Panc1 (cell line): ENCODE measurements at regions not wholly inside any gene's neighbourhood (a gene's known extent, or its start where the extent isn't known, plus 50 kb on each side); places are given as distances from the start of the nearest gene placed in this dataset.

Experiments used
- POLR2AphosphoS5 ChIP-seq: IDR thresholded peaks from 2 replicates; pipeline ENCODE4 v1.6.1; 2012; ENCODE audit warnings: mild to moderate bottlenecking, low read depth, low read length, moderate library complexity
- TCF7L2 ChIP-seq: IDR thresholded peaks from 2 replicates; pipeline ENCODE4 v1.6.1; 2011; ENCODE audit warnings: mild to moderate bottlenecking, low read depth, low read length, inconsistent platforms
- TF ChIP-seq, protein P1 (sequence below): fragments of 450-650 bp; IDR thresholded peaks from 2 replicates; pipeline ENCODE4 v1.5.1; 2017; ENCODE audit warnings: mild to moderate bottlenecking
- TF ChIP-seq, protein P2 (sequence below), 2 experiments: IDR thresholded peaks; 2 replicates each; pipeline ENCODE4 v1.6.1; 2011 to 2012; ENCODE audit warnings: low read depth in 2 of 2, control low read depth in 1 of 2, low read length in 1 of 2, mild to moderate bottlenecking in 1 of 2, moderate library complexity in 1 of 2; ENCODE audit not compliant: insufficient read depth in 1 of 2

DNA sequence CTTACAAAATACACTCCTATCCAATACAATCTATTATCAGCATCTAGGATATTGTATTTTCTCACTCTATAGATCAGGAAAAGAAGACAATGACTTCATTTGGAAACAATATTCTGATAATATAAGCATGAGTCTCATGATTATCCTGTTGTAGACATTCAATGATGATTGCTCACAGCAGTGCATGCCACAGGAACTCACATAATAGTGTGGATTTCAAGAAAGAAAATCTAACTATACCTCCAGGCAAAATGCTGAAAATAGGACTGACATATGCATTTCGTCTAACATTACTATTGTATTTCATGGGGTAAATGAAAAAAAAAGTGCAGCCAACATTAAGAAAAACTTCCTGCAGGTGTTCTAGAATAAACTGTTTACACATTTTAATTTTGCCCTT, 122.6 kb downstream of the POSTN start:
- TF ChIP-seq, protein P1, sequence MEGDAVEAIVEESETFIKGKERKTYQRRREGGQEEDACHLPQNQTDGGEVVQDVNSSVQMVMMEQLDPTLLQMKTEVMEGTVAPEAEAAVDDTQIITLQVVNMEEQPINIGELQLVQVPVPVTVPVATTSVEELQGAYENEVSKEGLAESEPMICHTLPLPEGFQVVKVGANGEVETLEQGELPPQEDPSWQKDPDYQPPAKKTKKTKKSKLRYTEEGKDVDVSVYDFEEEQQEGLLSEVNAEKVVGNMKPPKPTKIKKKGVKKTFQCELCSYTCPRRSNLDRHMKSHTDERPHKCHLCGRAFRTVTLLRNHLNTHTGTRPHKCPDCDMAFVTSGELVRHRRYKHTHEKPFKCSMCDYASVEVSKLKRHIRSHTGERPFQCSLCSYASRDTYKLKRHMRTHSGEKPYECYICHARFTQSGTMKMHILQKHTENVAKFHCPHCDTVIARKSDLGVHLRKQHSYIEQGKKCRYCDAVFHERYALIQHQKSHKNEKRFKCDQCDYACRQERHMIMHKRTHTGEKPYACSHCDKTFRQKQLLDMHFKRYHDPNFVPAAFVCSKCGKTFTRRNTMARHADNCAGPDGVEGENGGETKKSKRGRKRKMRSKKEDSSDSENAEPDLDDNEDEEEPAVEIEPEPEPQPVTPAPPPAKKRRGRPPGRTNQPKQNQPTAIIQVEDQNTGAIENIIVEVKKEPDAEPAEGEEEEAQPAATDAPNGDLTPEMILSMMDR: no peak
- TF ChIP-seq POLR2AphosphoS5: no peak
- no peak for TF ChIP-seq TCF7L2
- TF ChIP-seq, protein P2, sequence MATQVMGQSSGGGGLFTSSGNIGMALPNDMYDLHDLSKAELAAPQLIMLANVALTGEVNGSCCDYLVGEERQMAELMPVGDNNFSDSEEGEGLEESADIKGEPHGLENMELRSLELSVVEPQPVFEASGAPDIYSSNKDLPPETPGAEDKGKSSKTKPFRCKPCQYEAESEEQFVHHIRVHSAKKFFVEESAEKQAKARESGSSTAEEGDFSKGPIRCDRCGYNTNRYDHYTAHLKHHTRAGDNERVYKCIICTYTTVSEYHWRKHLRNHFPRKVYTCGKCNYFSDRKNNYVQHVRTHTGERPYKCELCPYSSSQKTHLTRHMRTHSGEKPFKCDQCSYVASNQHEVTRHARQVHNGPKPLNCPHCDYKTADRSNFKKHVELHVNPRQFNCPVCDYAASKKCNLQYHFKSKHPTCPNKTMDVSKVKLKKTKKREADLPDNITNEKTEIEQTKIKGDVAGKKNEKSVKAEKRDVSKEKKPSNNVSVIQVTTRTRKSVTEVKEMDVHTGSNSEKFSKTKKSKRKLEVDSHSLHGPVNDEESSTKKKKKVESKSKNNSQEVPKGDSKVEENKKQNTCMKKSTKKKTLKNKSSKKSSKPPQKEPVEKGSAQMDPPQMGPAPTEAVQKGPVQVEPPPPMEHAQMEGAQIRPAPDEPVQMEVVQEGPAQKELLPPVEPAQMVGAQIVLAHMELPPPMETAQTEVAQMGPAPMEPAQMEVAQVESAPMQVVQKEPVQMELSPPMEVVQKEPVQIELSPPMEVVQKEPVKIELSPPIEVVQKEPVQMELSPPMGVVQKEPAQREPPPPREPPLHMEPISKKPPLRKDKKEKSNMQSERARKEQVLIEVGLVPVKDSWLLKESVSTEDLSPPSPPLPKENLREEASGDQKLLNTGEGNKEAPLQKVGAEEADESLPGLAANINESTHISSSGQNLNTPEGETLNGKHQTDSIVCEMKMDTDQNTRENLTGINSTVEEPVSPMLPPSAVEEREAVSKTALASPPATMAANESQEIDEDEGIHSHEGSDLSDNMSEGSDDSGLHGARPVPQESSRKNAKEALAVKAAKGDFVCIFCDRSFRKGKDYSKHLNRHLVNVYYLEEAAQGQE (IDR thresholded peaks at IDR 0.05; ENCODE audit: insufficient read depth in 1 of 2, low read depth in 2 of 2, low read length in 1 of 2): no peak
